ENCODE measurements at regions not wholly inside any gene's neighbourhood (a gene's known extent, or its start where the extent isn't known, plus 50 kb on each side); places are given as distances from the start of the nearest gene placed in this dataset.
"Not testable (repeated sequence)": the region's sequence is repeated elsewhere in the genome, so short reads cannot be mapped to it uniquely, and the experiment has no call there.

DNA sequence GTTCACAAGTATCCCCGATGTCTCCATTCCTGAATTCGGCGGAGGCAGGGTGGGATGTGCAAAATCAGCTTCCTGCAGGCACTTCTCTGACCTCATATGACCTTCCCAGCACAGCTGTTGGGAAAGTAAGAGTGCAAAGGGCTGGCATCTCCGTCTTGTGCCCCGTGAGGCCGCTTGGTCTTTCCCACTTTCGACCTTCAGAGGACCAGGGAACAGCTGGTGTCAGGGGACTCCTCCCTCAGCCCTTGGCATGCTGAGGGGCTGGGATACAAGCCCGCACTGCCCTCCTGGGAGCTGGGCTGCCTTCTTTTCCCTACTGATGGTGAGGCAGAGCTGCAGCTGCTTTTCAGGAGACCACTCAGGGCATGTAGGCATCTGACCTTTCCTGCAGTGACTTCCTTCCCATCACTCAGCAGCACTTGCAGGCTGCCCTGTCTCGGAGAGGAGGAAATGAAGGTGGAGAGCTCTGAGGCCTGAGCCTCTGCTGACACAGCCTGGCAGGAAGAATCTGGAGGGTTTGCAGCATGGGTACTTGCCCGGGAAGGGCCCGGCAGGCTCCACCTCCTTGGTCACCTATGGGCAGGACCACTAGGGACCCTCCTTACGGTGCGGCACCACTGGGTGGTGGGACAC lies 277.2 kb upstream of the HS6ST1 start:
- no peaks in the 10 kb centered on the region for H3K9me3 ChIP-seq (ENCODE audit: low read length)
- H3K27ac ChIP-seq (ENCODE audit: low read length) = no peak overlapping the region
- H3K27me3 ChIP-seq (ENCODE audit: low read length) = no peaks in the 10 kb centered on the region
- no peak overlapping the region for H3K4me3 ChIP-seq (ENCODE audit: low read length)
- H4K20me1 ChIP-seq (ENCODE audit: insufficient read depth, low read depth, low read length) = no peaks in the 10 kb centered on the region
- H3K9me2 ChIP-seq (replicated peaks; ENCODE audit: insufficient read depth, low read length) = no peaks in the 10 kb centered on the region
- no peaks in the 10 kb centered on the region for H3K36me3 ChIP-seq (ENCODE audit: insufficient read depth, low read length)
- H3K4me2 ChIP-seq (ENCODE audit: low read depth, low read length, poor library complexity, severe bottlenecking) = no peak overlapping the region
- no peaks in the 10 kb centered on the region; the same call in 1 of the 2 replicates for H3K4me1 ChIP-seq (ENCODE audit: low read length)
- no peak overlapping the region for H2AFZ ChIP-seq (ENCODE audit: low read length)
- no peaks in the 10 kb centered on the region for H3K79me2 ChIP-seq (ENCODE audit: low read length)
- no peak for DNase-seq
- H3K9ac ChIP-seq (ENCODE audit: low read length) = no peak overlapping the region

- H2AFZ ChIP-seq (ENCODE audit: low read length) = no peak overlapping the region
- H4K20me1 ChIP-seq (ENCODE audit: insufficient read depth, low read depth, low read length) = no peaks in the 10 kb centered on the region
- H3K27me3 ChIP-seq (ENCODE audit: low read length) = no peaks in the 10 kb centered on the region
- no peaks in the 10 kb centered on the region; the same call in 1 of the 2 replicates for H3K4me1 ChIP-seq (ENCODE audit: low read length)
- no peaks in the 10 kb centered on the region for H3K36me3 ChIP-seq (ENCODE audit: insufficient read depth, low read length)
- H3K9ac ChIP-seq (ENCODE audit: low read length) = no peak overlapping the region
- H3K9me3 ChIP-seq (ENCODE audit: low read length) = no peaks in the 10 kb centered on the region
- no peak overlapping the region for H3K27ac ChIP-seq (ENCODE audit: low read length)
- H3K79me2 ChIP-seq (ENCODE audit: low read length) = no peaks in the 10 kb centered on the region
- no peaks in the 10 kb centered on the region for H3K9me2 ChIP-seq (replicated peaks; ENCODE audit: insufficient read depth, low read length)
- DNase-seq = no peak
- no peak overlapping the region for H3K4me2 ChIP-seq (ENCODE audit: low read depth, low read length, poor library complexity, severe bottlenecking)
- H3K4me3 ChIP-seq (ENCODE audit: low read length) = no peak overlapping the region
Measured at GRCh38 chr2:128596396-128597120, 277.9 kb upstream of the HS6ST1 start.

GRCh38 chr2:128597121-128597762 lies 278.6 kb upstream of the HS6ST1 start:
- Histone ChIP-seq H3K9ac (ENCODE audit: low read length) (no peak overlapping the region), H3K4me3 (ENCODE audit: low read length) (no peak overlapping the region), H3K27ac (ENCODE audit: low read length) (no peak overlapping the region), H4K20me1 (ENCODE audit: insufficient read depth, low read depth, low read length) (no peaks in the 10 kb centered on the region), H3K4me2 (ENCODE audit: low read depth, low read length, poor library complexity, severe bottlenecking) (no peak overlapping the region), H2AFZ (ENCODE audit: low read length) (no peak overlapping the region), H3K36me3 (ENCODE audit: insufficient read depth, low read length) (no peaks in the 10 kb centered on the region), H3K9me2 (replicated peaks; ENCODE audit: insufficient read depth, low read length) (no peaks in the 10 kb centered on the region), H3K27me3 (ENCODE audit: low read length) (no peaks in the 10 kb centered on the region), H3K4me1 (ENCODE audit: low read length) (no peaks in the 10 kb centered on the region; the same call in 1 of the 2 replicates), H3K79me2 (ENCODE audit: low read length) (no peaks in the 10 kb centered on the region), H3K9me3 (ENCODE audit: low read length) (no peaks in the 10 kb centered on the region)
- DNase-seq = no peak

DNA sequence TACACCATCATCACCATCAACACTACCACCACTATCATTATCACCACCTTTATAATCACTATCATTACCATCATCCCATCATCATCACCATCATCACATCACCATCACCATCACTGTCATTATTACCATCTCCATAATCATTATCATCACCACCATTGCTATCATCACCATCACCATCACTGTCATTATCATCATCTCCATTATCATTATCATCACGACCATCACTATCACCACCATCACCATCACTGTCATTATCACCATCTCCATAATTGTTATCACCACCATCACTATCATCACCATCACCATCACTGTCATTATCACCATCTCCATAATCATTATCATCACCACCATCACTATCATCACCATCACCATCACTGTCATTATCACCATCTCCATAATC lies 279.6 kb upstream of the HS6ST1 start:
- H3K27ac ChIP-seq (ENCODE audit: low read length); DNase-seq; H3K36me3 ChIP-seq (ENCODE audit: insufficient read depth, low read length); H2AFZ ChIP-seq (ENCODE audit: low read length); H3K9ac ChIP-seq (ENCODE audit: low read length); H3K9me3 ChIP-seq (ENCODE audit: low read length); H3K4me2 ChIP-seq (ENCODE audit: low read depth, low read length, poor library complexity, severe bottlenecking); H4K20me1 ChIP-seq (ENCODE audit: insufficient read depth, low read depth, low read length); H3K79me2 ChIP-seq (ENCODE audit: low read length); H3K27me3 ChIP-seq (ENCODE audit: low read length); H3K4me1 ChIP-seq (ENCODE audit: low read length); H3K4me3 ChIP-seq (ENCODE audit: low read length); H3K9me2 ChIP-seq (replicated peaks; ENCODE audit: insufficient read depth, low read length): not testable (repeated sequence)

DNA sequence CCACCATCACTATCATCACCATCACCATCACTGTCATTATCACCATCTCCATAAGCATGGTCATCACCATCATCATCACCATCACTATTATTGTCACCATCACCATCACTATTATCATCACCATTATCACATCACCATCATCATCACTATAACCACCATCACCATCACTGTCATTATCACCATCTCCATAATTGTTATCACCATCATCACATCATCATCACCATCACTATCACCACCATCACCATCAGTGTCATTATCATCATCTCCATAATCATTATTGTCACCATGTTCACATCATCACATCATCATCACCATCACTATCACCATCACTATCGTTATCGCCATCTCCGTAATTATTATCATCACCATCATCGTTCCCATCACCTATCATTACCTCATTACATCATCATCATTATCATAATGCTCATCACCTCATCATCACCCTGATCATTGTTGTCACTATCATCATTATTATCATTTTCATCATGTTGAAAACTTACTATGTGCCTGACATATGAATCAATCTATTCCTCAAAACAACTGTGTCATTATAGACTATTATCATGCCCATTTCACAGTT lies 280.3 kb upstream of the HS6ST1 start:
- no peaks in the 10 kb centered on the region for H4K20me1 ChIP-seq (ENCODE audit: insufficient read depth, low read depth, low read length)
- H3K4me3 ChIP-seq (ENCODE audit: low read length) = no peak overlapping the region
- no peaks in the 10 kb centered on the region; the same call in 1 of the 2 replicates for H3K4me1 ChIP-seq (ENCODE audit: low read length)
- no peaks in the 10 kb centered on the region for H3K9me3 ChIP-seq (ENCODE audit: low read length)
- no peaks in the 10 kb centered on the region for H3K36me3 ChIP-seq (ENCODE audit: insufficient read depth, low read length)
- H3K9ac ChIP-seq (ENCODE audit: low read length) = no peak overlapping the region
- no peak overlapping the region for H3K4me2 ChIP-seq (ENCODE audit: low read depth, low read length, poor library complexity, severe bottlenecking)
- no peak overlapping the region for H3K27ac ChIP-seq (ENCODE audit: low read length)
- no peaks in the 10 kb centered on the region for H3K9me2 ChIP-seq (replicated peaks; ENCODE audit: insufficient read depth, low read length)
- H3K27me3 ChIP-seq (ENCODE audit: low read length) = no peaks in the 10 kb centered on the region
- no peaks in the 10 kb centered on the region for H3K79me2 ChIP-seq (ENCODE audit: low read length)
- no peak overlapping the region for H2AFZ ChIP-seq (ENCODE audit: low read length)
- no peak for DNase-seq

DNA sequence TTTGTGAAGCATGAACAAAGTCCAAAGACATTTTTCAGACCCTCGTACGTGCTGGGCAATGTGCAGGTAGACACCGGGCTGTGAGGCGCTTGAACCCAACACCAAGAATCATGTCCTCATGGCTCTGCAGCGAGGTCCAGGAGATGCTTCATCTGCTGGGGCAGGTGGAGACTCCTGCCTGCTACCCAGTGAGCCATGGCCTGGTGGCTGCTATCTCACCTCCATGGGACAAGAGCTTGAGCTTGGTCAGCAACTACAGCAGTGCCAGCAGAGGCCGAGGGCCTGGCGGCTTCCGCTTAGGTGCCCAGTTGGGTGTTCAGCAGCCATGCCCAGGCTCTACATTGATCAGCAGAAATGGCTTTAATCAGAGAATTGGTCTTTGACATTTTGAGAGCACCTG lies 281.0 kb upstream of the HS6ST1 start:
- Histone ChIP-seq H3K27me3 (ENCODE audit: low read length) (no peaks in the 10 kb centered on the region), H3K27ac (ENCODE audit: low read length) (no peak overlapping the region), H3K36me3 (ENCODE audit: insufficient read depth, low read length) (no peaks in the 10 kb centered on the region), H3K9ac (ENCODE audit: low read length) (no peak overlapping the region), H3K79me2 (ENCODE audit: low read length) (no peaks in the 10 kb centered on the region), H3K4me3 (ENCODE audit: low read length) (no peak overlapping the region), H3K4me1 (ENCODE audit: low read length) (no peaks in the 10 kb centered on the region; the same call in 1 of the 2 replicates), H4K20me1 (ENCODE audit: insufficient read depth, low read depth, low read length) (no peaks in the 10 kb centered on the region), H3K9me3 (ENCODE audit: low read length) (no peaks in the 10 kb centered on the region), H3K4me2 (ENCODE audit: low read depth, low read length, poor library complexity, severe bottlenecking) (no peak overlapping the region), H3K9me2 (replicated peaks; ENCODE audit: insufficient read depth, low read length) (no peaks in the 10 kb centered on the region), H2AFZ (ENCODE audit: low read length) (no peak overlapping the region)
- no peak for DNase-seq

- Histone ChIP-seq H3K79me2 (ENCODE audit: low read length) (no peaks in the 10 kb centered on the region), H2AFZ (ENCODE audit: low read length) (no peak overlapping the region), H3K9me2 (replicated peaks; ENCODE audit: insufficient read depth, low read length) (no peaks in the 10 kb centered on the region), H3K9ac (ENCODE audit: low read length) (no peak overlapping the region), H3K4me2 (ENCODE audit: low read depth, low read length, poor library complexity, severe bottlenecking) (no peak overlapping the region), H3K4me1 (ENCODE audit: low read length) (no peaks in the 10 kb centered on the region; the same call in 1 of the 2 replicates), H3K4me3 (ENCODE audit: low read length) (no peak overlapping the region), H4K20me1 (ENCODE audit: insufficient read depth, low read depth, low read length) (no peaks in the 10 kb centered on the region), H3K36me3 (ENCODE audit: insufficient read depth, low read length) (no peaks in the 10 kb centered on the region), H3K9me3 (ENCODE audit: low read length) (no peaks in the 10 kb centered on the region), H3K27me3 (ENCODE audit: low read length) (no peaks in the 10 kb centered on the region), H3K27ac (ENCODE audit: low read length) (no peak overlapping the region)
- peak; percentile 43 for DNase-seq
Measured at GRCh38 chr2:128600581-128601297, 282.1 kb upstream of the HS6ST1 start.
